CD4-positive, CD25-positive, alpha-beta regulatory T cell (primary cell): ENCODE measurements at regions not wholly inside any gene's neighbourhood (a gene's known extent, or its start where the extent isn't known, plus 50 kb on each side); places are given as distances from the start of the nearest gene placed in this dataset.

ENCODE experiments used
- ATAC-seq, 2 donors: fragments of 150-1000 bp; cut with Tn5 transposase; one replicate each; pipeline ENCODE4 v1.10.0; 2021; ENCODE audit warnings: low read depth in 2 of 2, moderate number of reproducible peaks in 2 of 2, moderate library complexity in 1 of 2
- DNase-seq, 3 donors: peaks; one replicate each; pipeline versions ENCODE4 v3.0.0 to v3.0.0-alpha.2; 2012 to 2022; ENCODE audit warnings: mixed read lengths in 1 of 3
- H3K27ac ChIP-seq: one replicate; pipeline ENCODE4 v1.7.0; 2013; ENCODE audit warnings: mild to moderate bottlenecking, low read length; ENCODE audit not compliant: insufficient read depth, poor library complexity, severe bottlenecking
- H3K27me3 ChIP-seq: one replicate; pipeline ENCODE4 v1.7.0; 2013; ENCODE audit warnings: low read length; ENCODE audit not compliant: control insufficient read depth, insufficient read depth
- H3K36me3 ChIP-seq: one replicate; pipeline ENCODE4 v1.7.0; 2013; ENCODE audit warnings: mild to moderate bottlenecking, low read length, moderate library complexity; ENCODE audit not compliant: control insufficient read depth, insufficient read depth
- H3K4me1 ChIP-seq: 2 replicates; pipeline ENCODE4 v1.7.0; 2013; ENCODE audit warnings: mild to moderate bottlenecking, low read length; ENCODE audit not compliant: insufficient read depth, control insufficient read depth, poor library complexity, severe bottlenecking
- H3K4me3 ChIP-seq: one replicate; pipeline ENCODE4 v1.7.0; 2013; ENCODE audit warnings: low read depth, mild to moderate bottlenecking, low read length, moderate library complexity
- H3K9me3 ChIP-seq, 2 experiments: 1 replicate in 1 of 2; 2 replicates in 1 of 2; pipeline ENCODE4 v1.7.0; 2013; ENCODE audit warnings: low read length in 2 of 2, mild to moderate bottlenecking in 1 of 2, moderate library complexity in 1 of 2; ENCODE audit not compliant: control insufficient read depth in 2 of 2
- H3K27ac Mint-ChIP-seq, 3 donors: one replicate each; pipeline ENCODE4 v1.8.0; 2020 to 2022; ENCODE audit warnings: mild to moderate bottlenecking in 3 of 3, mixed read lengths in 3 of 3, moderate library complexity in 2 of 3
- H3K27me3 Mint-ChIP-seq: one replicate; pipeline ENCODE4 v1.8.0; 2022; ENCODE audit warnings: mild to moderate bottlenecking, mixed read lengths
- H3K36me3 Mint-ChIP-seq: one replicate; pipeline ENCODE4 v1.8.0; 2020; ENCODE audit warnings: mixed read lengths
- H3K4me1 Mint-ChIP-seq, 4 donors: one replicate each; pipeline ENCODE4 v1.8.0; 2020 to 2022; ENCODE audit warnings: mixed read lengths in 4 of 4, mild to moderate bottlenecking in 1 of 4
- H3K4me3 Mint-ChIP-seq, 4 donors: one replicate each; pipeline ENCODE4 v1.8.0; 2020 to 2022; ENCODE audit warnings: mild to moderate bottlenecking in 4 of 4, mixed read lengths in 4 of 4, moderate library complexity in 3 of 4
- H3K9me3 Mint-ChIP-seq, 7 donors: one replicate each; pipeline ENCODE4 v1.8.0; 2020 to 2022; ENCODE audit warnings: mixed read lengths in 7 of 7, mild to moderate bottlenecking in 3 of 7, moderate library complexity in 2 of 7

DNA sequence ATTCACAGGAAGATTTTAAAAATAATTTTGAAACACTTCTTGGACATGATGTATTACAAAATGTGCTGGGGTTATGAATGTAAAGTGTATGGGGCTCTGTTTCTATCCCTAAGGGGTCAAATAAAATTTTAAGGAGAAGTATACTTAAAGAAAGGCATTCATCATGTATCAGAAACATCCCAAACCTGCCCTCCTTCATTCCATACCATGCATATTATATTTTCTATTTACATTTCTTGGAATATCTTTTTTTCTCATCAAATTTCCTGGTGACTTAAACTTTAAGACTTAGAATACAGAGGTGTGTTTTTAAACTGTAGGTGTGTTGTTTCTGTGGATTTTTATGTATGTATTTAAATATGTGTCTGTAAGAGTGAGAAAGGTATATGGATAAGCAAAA lies 96.1 kb upstream of the ADAMTS19 start:
- H3K27me3 ChIP-seq = no peaks in the 10 kb centered on the region
- ATAC-seq (no peak), DNase-seq (no peak)
- peaks cover 0 to 3% of the 10 kb centered on the region in 2 experiments for H3K9me3 ChIP-seq
- H3K36me3 Mint-ChIP-seq = no peaks in the 10 kb centered on the region
- no peaks in the 10 kb centered on the region for H3K27me3 Mint-ChIP-seq
- no peaks in the 10 kb centered on the region for H3K4me1 Mint-ChIP-seq
- no peaks in the 10 kb centered on the region for H3K4me1 ChIP-seq
- H3K36me3 ChIP-seq = no peaks in the 10 kb centered on the region
- no peak overlapping the region for H3K4me3 ChIP-seq
- H3K27ac ChIP-seq = no peak overlapping the region
- no peak overlapping the region for H3K27ac Mint-ChIP-seq
- H3K9me3 Mint-ChIP-seq = peaks cover 0 to 21% (median 6%) of the 10 kb centered on the region in 7 donors
- H3K4me3 Mint-ChIP-seq = no peak overlapping the region

DNA sequence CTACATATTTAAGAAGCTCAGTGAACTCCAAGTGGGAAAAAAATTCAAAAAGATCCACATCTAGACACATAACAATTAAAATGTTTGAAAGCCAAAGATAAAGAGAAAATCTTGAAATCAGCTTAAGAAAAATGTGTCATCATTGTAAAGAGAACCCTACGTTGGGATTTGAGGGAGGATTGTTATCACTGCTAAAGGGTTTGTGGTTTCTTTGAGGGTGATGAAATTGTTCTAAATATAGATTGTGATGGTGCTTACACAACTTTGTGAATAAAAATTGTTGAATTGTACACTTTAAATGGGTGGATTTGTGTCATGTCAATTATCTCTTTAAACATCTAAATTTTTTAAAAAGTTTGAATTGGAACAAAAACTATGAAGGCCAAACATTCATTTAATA lies 92.2 kb upstream of the ADAMTS19 start:
- ATAC-seq (no peak), DNase-seq (no peak)
- H3K4me1 ChIP-seq = no peaks in the 10 kb centered on the region
- Mint-ChIP-seq H3K4me3 (no peak overlapping the region), H3K27ac (no peak overlapping the region), H3K9me3 (peaks cover 0 to 17% (median 8%) of the 10 kb centered on the region in 7 donors), H3K36me3 (no peaks in the 10 kb centered on the region), H3K4me1 (no peaks in the 10 kb centered on the region), H3K27me3 (no peaks in the 10 kb centered on the region)
- H3K27me3 ChIP-seq = no peaks in the 10 kb centered on the region
- H3K4me3 ChIP-seq = no peak overlapping the region
- H3K9me3 ChIP-seq = peaks cover 0 to 3% of the 10 kb centered on the region in 2 experiments
- H3K36me3 ChIP-seq = no peaks in the 10 kb centered on the region
- no peak overlapping the region for H3K27ac ChIP-seq

DNA sequence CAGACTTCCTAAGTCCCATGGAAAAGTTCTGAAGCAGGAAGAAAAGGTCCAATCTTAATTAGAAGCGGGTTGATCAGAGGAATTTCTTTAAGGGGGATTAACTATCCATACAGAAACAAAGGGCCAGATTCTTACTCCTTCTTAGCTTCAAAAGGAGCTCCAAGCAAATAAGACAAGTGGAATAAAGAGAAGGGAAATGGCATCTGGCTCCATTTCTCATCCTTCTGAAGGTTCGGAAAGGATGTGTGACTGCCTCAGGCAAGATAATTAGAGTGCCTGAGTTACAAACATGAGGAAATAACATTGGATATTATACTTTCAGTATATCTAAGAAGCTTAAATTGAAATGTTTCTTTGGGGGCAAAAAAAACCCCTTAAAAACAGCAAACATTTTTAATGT lies 88.1 kb upstream of the ADAMTS19 start:
- Histone ChIP-seq H3K27me3 (no peaks in the 10 kb centered on the region), H3K4me1 (no peaks in the 10 kb centered on the region), H3K36me3 (no peaks in the 10 kb centered on the region), H3K27ac (no peak overlapping the region), H3K4me3 (no peak overlapping the region), H3K9me3 (no peaks in the 10 kb centered on the region)
- Mint-ChIP-seq H3K27ac (no peak overlapping the region), H3K4me3 (no peak overlapping the region), H3K9me3 (peaks cover 0 to 7% (median 3%) of the 10 kb centered on the region in 7 donors), H3K36me3 (no peaks in the 10 kb centered on the region), H3K27me3 (no peaks in the 10 kb centered on the region), H3K4me1 (no peaks in the 10 kb centered on the region)
- no peak for DNase-seq
- ATAC-seq = no peak

DNA sequence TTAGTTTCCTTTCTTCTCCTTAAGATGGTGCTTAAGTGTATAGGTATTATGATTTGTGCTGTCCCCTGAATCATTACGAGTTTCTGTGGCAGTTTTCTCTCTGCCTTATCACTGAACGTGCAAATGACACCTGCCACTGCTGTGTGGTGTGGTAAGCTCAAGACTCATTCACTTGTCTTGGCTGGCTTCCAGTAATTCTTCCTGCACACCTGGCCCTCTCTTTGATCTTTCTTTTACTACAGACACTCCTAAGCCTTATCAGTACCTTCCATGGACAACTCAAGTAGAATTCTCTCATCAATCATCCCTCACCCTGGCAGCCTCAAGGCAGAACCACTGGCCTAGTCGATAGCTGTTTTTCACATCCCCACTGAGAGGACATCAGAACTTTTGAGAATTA lies 82.6 kb upstream of the ADAMTS19 start:
- H3K27me3 ChIP-seq = no peaks in the 10 kb centered on the region
- no peak overlapping the region for H3K4me3 Mint-ChIP-seq
- no peaks in the 10 kb centered on the region for H3K4me1 Mint-ChIP-seq
- H3K4me3 ChIP-seq = no peak overlapping the region
- H3K27me3 Mint-ChIP-seq = no peaks in the 10 kb centered on the region
- H3K4me1 ChIP-seq = no peaks in the 10 kb centered on the region
- DNase-seq (no peak), ATAC-seq (no peak)
- H3K27ac ChIP-seq = no peak overlapping the region
- H3K27ac Mint-ChIP-seq = no peak overlapping the region
- no peaks in the 10 kb centered on the region for H3K36me3 Mint-ChIP-seq
- peaks cover 0 to 4% (median 2%) of the 10 kb centered on the region in 7 donors for H3K9me3 Mint-ChIP-seq
- no peaks in the 10 kb centered on the region for H3K9me3 ChIP-seq
- H3K36me3 ChIP-seq = no peaks in the 10 kb centered on the region

DNA sequence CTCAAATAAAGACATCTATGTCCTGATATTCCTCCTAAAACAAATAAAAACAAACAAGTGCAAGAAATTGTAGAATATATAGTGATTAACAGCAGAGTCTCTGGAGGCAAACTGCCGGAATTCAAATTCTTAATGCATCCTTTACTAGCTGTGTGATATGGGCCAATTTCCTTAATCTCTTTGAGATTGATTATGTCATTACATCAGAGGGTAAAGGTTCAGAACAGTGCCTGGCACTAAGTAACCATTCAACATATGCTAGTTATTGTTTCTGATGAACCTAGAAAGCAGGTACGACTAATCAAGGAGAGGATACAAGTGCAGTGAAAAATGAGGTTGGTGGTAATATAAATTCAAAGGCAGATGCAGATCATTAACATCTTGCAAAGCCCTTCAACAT lies 81.1 kb upstream of the ADAMTS19 start:
- Mint-ChIP-seq H3K36me3 (no peaks in the 10 kb centered on the region), H3K27me3 (no peaks in the 10 kb centered on the region)
- ATAC-seq = no peak

DNA sequence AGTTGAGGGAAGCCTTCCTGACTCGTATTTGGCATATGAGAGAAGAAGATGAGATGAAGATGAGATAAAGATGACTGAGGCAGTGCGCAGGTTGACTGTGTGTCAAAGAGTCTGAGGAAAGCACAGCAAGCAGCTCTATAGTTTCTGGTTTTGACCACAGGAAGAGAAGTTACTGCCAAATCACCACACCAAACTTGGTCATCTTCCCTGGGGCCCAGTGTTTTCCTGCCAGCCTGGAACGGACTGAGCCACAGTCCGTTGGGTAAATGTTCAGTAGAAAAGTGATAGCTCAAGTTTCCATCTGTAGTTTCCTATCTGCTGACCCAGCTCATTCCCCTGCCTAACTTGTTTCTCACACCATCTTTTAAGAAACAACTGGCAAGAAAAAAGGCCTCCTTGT lies 80.7 kb upstream of the ADAMTS19 start:
- Histone ChIP-seq H3K36me3 (no peaks in the 10 kb centered on the region), H3K27ac (no peak overlapping the region), H3K4me1 (no peaks in the 10 kb centered on the region), H3K4me3 (no peak overlapping the region), H3K9me3 (no peaks in the 10 kb centered on the region), H3K27me3 (no peaks in the 10 kb centered on the region)
- no peak overlapping the region for H3K27ac Mint-ChIP-seq
- H3K9me3 Mint-ChIP-seq = peaks cover 0 to 6% (median 0%) of the 10 kb centered on the region in 7 donors
- no peaks in the 10 kb centered on the region for H3K4me1 Mint-ChIP-seq
- no peak overlapping the region for H3K4me3 Mint-ChIP-seq
- ATAC-seq (no peak), DNase-seq (no peak)
- no peaks in the 10 kb centered on the region for H3K27me3 Mint-ChIP-seq
- no peaks in the 10 kb centered on the region for H3K36me3 Mint-ChIP-seq

More for the DNA sequence above, 81.1 kb upstream of the ADAMTS19 start:
- peaks cover 0 to 6% (median 0%) of the 10 kb centered on the region in 7 donors for H3K9me3 Mint-ChIP-seq
- Histone ChIP-seq H3K27ac (no peak overlapping the region), H3K36me3 (no peaks in the 10 kb centered on the region), H3K4me1 (no peaks in the 10 kb centered on the region), H3K4me3 (no peak overlapping the region), H3K9me3 (no peaks in the 10 kb centered on the region), H3K27me3 (no peaks in the 10 kb centered on the region)
- no peak overlapping the region for H3K4me3 Mint-ChIP-seq
- no peak overlapping the region for H3K27ac Mint-ChIP-seq
- no peak for DNase-seq
- no peaks in the 10 kb centered on the region for H3K4me1 Mint-ChIP-seq

DNA sequence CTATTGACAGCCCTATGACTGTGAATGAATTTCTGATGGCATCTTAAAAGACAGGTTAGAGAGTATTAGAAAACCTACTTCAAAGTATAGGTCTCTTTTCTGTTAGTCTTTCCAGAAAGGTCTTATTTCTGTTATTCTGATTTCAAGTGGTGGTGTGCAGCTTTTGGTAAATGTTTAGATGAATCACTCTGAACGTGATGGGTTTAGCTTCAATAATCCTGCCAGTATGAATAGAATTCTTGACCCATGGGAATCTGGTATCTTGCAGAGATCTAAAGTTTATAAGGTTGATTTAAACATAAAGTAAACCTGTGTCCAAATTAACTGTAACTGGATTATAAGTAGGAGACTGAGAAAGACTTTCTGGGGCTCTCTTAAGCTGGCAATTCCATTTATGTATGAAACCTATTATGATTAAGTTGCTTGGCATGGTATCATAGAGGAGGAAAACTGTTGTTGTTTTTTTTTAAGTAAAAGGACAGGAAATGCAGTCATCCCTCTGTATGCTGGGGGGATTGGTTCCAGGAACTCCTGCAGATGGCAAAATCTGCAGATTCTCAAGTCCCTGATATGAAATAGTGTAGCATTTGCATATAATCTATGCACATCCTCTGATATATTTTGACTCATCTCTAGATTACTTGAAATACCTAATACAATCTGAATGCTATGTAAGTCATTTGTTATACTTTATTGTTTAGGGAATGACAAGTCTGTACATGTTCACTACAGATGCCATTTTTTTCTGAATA lies 77.0 kb upstream of the ADAMTS19 start:
- H3K4me1 Mint-ChIP-seq = no peaks in the 10 kb centered on the region
- no peaks in the 10 kb centered on the region for H3K36me3 Mint-ChIP-seq
- no peak overlapping the region for H3K27ac Mint-ChIP-seq
- no peak overlapping the region for H3K27ac ChIP-seq
- no peaks in the 10 kb centered on the region for H3K4me1 ChIP-seq
- no peak overlapping the region for H3K4me3 ChIP-seq
- H3K27me3 Mint-ChIP-seq = no peaks in the 10 kb centered on the region
- H3K9me3 Mint-ChIP-seq = peaks cover 0 to 4% (median 2%) of the 10 kb centered on the region in 7 donors
- ATAC-seq (no peak), DNase-seq (no peak)
- no peak overlapping the region for H3K4me3 Mint-ChIP-seq
- no peaks in the 10 kb centered on the region for H3K9me3 ChIP-seq
- no peaks in the 10 kb centered on the region for H3K36me3 ChIP-seq
- no peaks in the 10 kb centered on the region for H3K27me3 ChIP-seq

DNA sequence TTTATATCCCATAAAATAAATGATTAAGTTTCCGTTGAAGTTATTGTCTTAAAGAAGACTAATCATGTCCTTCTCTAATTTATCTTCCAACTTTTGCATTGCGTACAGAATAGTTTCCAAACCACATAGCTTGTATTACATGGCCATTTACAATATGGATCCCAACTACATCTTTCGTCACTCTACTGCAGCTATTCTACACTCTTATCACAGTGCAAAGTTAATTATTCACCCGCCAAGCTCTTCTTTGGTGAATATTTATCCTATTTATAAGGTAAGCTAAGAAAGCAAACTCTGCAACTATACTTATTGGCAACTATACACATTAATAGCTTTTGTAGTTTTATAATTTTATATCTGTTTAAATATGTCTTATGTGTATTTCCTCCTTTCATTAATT lies 75.9 kb upstream of the ADAMTS19 start:
- Histone ChIP-seq H3K27me3 (no peaks in the 10 kb centered on the region), H3K27ac (no peak overlapping the region), H3K9me3 (no peaks in the 10 kb centered on the region), H3K4me1 (no peaks in the 10 kb centered on the region), H3K4me3 (no peak overlapping the region), H3K36me3 (no peaks in the 10 kb centered on the region)
- Mint-ChIP-seq H3K27ac (no peak overlapping the region), H3K27me3 (no peaks in the 10 kb centered on the region), H3K9me3 (peaks cover 0 to 6% (median 3%) of the 10 kb centered on the region in 7 donors), H3K4me3 (no peak overlapping the region), H3K4me1 (no peaks in the 10 kb centered on the region), H3K36me3 (no peaks in the 10 kb centered on the region)
- ATAC-seq (no peak), DNase-seq (no peak)
